AG09319 (cell line): ENCODE measurements at regions not wholly inside any gene's neighbourhood (a gene's known extent, or its start where the extent isn't known, plus 50 kb on each side); places are given as distances from the start of the nearest gene placed in this dataset.

Experiments
- DNase-seq: peaks from one replicate; pipeline ENCODE4 v3.0.0-alpha.2; 2010; ENCODE audit warnings: low read depth; ENCODE audit errors: extremely low read depth
- TF ChIP-seq, protein P1 (sequence below): IDR thresholded peaks from 2 replicates; pipeline ENCODE4 v1.5.1; 2011; ENCODE audit warnings: low read depth, mild to moderate bottlenecking, inconsistent platforms, low read length, moderate library complexity

DNA sequence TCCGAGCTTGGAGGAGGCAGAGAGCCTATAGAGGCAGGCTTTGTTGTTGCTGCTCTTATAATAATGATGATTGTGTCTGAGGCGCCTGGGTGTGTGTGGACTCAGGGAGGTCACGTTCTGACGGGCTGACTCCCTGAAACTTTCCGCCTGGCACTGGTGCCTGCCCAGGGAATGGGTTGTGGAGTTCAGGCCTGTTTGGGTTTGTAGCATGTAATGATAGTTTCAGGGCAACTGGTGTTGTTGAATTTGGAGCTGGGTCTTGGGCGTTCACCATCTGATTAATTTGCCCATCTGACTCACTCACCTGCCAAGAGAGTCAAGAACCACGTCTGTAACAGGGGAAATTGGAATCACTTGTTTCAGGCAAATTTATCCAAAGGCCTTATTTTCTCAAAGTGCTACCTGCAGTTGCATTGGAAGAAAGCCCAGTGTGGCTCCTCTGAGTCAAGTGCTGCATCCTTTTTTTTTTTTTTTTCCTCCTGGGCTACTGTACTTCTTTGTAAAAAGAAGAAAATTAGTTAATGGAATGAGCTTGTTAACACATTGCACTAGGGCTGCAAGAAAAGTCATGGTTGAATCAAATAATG, 386.5 kb downstream of the GADD45G start:
- no peak for DNase-seq
- TF ChIP-seq, protein P1, sequence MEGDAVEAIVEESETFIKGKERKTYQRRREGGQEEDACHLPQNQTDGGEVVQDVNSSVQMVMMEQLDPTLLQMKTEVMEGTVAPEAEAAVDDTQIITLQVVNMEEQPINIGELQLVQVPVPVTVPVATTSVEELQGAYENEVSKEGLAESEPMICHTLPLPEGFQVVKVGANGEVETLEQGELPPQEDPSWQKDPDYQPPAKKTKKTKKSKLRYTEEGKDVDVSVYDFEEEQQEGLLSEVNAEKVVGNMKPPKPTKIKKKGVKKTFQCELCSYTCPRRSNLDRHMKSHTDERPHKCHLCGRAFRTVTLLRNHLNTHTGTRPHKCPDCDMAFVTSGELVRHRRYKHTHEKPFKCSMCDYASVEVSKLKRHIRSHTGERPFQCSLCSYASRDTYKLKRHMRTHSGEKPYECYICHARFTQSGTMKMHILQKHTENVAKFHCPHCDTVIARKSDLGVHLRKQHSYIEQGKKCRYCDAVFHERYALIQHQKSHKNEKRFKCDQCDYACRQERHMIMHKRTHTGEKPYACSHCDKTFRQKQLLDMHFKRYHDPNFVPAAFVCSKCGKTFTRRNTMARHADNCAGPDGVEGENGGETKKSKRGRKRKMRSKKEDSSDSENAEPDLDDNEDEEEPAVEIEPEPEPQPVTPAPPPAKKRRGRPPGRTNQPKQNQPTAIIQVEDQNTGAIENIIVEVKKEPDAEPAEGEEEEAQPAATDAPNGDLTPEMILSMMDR: no peak

DNA sequence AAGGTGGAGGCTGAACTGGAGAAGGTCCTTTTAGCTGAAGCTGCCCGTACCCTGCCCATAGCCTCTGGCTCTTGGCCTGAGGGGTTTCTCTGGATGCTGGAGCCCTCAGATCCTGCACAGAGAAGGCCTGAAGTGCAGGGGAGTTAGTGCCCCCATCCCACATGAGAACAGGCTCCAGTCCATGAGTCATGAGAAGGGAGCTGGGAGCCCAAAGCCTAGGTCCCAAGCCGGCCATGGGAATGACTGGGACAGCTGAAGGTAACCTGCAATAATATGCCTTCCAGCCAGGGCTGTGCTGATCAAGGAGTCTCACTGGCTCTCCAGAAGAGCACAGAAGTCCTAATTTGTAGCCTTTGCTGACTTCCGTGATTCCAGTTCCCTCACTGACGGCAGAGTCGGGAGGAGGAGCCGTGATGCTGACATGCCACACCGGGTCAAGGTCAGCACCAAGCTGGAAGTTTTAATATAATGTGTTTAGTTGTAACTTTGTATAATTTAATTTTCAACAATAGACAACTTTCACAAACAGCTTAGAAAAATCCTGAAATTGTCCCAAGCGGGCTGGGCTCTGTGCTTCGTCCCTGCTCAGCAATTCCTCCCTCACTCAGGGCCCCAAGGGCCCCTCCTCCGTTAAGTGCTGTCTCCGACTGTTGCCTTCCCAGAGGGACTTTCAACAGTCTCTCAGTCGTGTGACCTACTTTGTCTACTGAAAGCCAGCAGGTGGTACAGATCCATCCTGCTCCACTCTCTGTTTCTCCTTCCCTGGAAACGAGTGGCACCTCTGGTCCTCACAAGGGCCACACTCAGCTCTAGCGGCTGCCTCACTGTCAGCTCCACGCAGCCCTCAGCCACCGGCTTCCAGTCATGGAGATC, 387.8 kb downstream of the GADD45G start:
- no peak for DNase-seq
- TF ChIP-seq, protein P1: no peak

DNA sequence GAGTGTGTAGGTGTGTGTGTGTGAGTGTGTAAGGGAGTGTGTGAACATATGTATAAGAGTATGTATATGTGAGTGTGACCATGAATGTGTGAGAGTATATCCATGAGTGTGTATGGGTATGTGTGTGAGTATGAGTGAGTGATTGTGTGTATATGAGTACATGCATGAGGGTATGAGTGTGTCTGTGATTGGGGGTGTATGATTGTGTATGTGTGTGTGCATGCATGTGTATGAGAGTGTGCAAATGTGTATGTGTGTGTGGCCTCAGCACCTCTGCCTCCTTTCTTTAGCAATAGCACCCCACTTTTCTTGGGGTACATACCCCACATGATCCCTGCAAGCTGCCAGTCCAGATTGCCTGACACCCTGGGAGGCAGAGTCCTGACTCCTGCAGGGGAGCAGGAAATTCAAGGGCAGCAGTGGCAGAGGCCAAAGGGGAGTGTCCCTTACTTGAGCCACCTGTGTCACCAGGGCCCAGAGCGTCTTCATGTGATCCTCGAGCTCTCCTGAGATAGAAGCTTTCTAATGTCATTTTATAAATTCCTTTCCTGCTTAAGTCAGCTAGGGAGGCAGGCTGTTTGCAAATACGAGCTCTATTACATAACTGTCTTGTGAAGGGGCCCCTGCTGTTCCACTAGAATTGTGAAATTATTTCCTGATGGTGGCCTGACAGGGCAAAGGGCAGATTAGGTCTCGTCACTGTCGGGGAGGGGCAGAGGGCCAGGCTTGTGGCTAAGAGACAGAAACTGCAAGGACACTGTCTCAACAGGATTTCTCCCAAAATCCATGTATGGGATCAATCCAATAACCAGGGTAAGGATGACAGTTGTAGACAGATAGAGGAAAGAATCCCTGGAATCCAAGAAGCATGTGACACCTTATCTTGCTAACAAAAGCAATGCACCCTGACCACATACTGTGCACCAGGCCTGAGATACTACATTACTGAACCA, 389.1 kb downstream of the GADD45G start:
- no peak for DNase-seq
- TF ChIP-seq, protein P1: no peak

GRCh38 chr9:89994988-89995613, 390.3 kb downstream of the GADD45G start:
- TF ChIP-seq, protein P1: no peak
- no peak for DNase-seq

DNA sequence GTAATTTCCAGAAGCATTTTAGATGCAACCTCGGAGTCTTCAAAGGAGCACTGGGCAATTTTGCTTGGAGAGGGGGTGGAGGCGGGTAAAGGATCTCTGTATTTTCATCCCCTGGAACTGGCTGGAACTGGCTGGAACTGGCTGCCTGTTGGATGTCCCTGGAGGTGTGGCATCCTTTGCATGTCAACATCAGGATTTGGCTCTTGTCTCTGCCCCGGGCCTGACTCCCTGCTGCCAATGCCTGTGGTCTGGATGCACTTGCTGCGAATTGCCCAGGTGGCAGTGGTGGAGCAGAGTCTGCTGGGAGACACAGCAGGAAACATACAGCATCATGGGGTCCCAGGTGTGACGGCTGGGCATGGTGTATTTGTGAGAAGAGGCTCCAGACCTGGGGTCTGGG, 391.3 kb downstream of the GADD45G start:
- TF ChIP-seq, protein P1: no peak

DNA sequence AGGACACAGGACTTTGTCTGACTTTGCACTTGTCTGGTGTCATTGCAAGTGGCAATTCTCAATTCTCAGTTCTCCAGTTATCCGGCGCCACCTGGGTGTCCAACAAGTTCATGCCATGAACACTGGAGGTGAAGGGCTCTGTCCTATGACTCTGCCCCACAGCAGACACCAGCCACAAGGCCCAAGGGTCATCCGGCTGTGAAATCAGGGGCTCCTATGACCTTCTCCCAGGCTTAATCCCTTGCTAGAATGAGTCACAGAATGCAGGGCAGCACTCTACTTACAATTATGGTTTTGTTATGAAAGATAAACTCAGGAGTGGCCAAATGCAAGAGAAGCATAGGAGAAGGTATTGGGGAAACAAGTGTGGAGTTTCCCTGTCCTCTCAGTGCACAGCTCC, 392.0 kb downstream of the GADD45G start:
- DNase-seq: no peak
- TF ChIP-seq, protein P1: peak; percentile 19

More for the DNA sequence above, 391.3 kb downstream of the GADD45G start:
- DNase-seq: no peak
